Heart right ventricle (tissue), 16 donors: ENCODE measurements at regions not wholly inside any gene's neighbourhood (a gene's known extent, or its start where the extent isn't known, plus 50 kb on each side); places are given as distances from the start of the nearest gene placed in this dataset.

Source experiments
- ATAC-seq, 8 donors: fragments of 200-7000 bp; cut with Tn5 transposase; one replicate each; pipeline ENCODE4 v1.9.1; 2020; ENCODE audit warnings: mild to moderate bottlenecking in 8 of 8, moderate library complexity in 8 of 8, moderate number of reproducible peaks in 1 of 8
- DNase-seq, 2 donors: peaks; one replicate each; pipeline ENCODE4 v3.0.0-alpha.2; 2020
- H3K27ac ChIP-seq, 10 donors: fragments of 200-600 bp; sonication (generic) in 2 of 10; one replicate each; pipeline versions ENCODE4 v1.5.0 to v1.8.0; 2020 to 2022; ENCODE audit warnings: mild to moderate bottlenecking in 3 of 10
- H3K27me3 ChIP-seq, 7 donors: fragments of 200-600 bp; one replicate each; pipeline ENCODE4 v1.8.0; 2021 to 2022; ENCODE audit warnings: mild to moderate bottlenecking in 2 of 7
- H3K36me3 ChIP-seq, 9 donors: fragments of 200-600 bp; sonication (generic) in 1 of 9; one replicate each; pipeline versions ENCODE4 v1.5.0 to v1.8.0; 2020 to 2022; ENCODE audit warnings: mild to moderate bottlenecking in 2 of 9
- H3K4me1 ChIP-seq, 9 donors: fragments of 200-600 bp; sonication (generic) in 1 of 9; one replicate each; pipeline versions ENCODE4 v1.5.0 to v1.8.0; 2020 to 2022; ENCODE audit warnings: mild to moderate bottlenecking in 4 of 9
- H3K4me3 ChIP-seq, 10 donors: fragments of 200-600 bp; sonication (generic) in 2 of 10; one replicate each; pipeline versions ENCODE4 v1.5.0 to v1.8.0; 2020 to 2022; ENCODE audit warnings: mild to moderate bottlenecking in 7 of 10, moderate library complexity in 2 of 10
- H3K9me3 ChIP-seq, 11 donors: fragments of 200-600 bp in 10 of 11; sonication (generic) in 2 of 11; one replicate each; pipeline versions ENCODE4 v1.5.0 to v1.8.0; 2013 to 2022; ENCODE audit warnings: mild to moderate bottlenecking in 2 of 11, control low read depth in 1 of 11, moderate library complexity in 1 of 11
- CTCF ChIP-seq, 9 donors: fragments of 200-600 bp; sonication (generic) in 2 of 9; IDR thresholded peaks; one replicate each; pipeline versions ENCODE4 v1.5.0 to v1.8.0; 2021 to 2022; ENCODE audit warnings: antibody characterized with exemption in 9 of 9, mild to moderate bottlenecking in 5 of 9, moderate library complexity in 1 of 9
- WGBS, 2 donors: extraction: QIAGEN DNeasy Blood & Tissue Kit; methylation state at CpG; one replicate each; pipeline ENCODE4 v1.1.7; 2013; ENCODE audit warnings: inconsistent platforms in 1 of 2; 5-methylcytosine and 5-hydroxymethylcytosine counted together
- intact Hi-C, 10 donors: fragments of 100-400 bp; cut with DNase I; formaldehyde crosslinking; loops; one replicate each; pipeline versions ENCODE4 v1.11.1 to v1.14.2; 2022
- donor health status: Arrhythmogenic right ventricular cardiomyopathy.
- donor health status: ischemic (EF 13 %, LVEDD 7.1; RV severe dilation, severe dysfunction).
- donor health status: healthy with polysubstance abuse.
- donor health status: DM: no; HTN: yes; CAD: no.
- donor health status: DM: no; HTN: no; CAD: no.
- donor health status: ischemic (EF 25% LVEDD 6.9; RV normal size, moderate dysfunction).
- donor health status: ischemic (EF 25% LVEDD 5.7; RV mildly dilated, moderate dysfunction).
- donor health status: healthy.
- donor health status: DM: yes; HTN: yes; CAD: no.
- donor health status: Ischemic cardiomyopathy.
- donor health status: ischemic (EF 35%, LVEDD 5.7; RV mildly dilated, moderate dysfunction).
- donor health status: nonischemic (EF 11% LVEDD 7.7; RV severe dilation, severe dysfunction).
- donor health status: DM: yes; HTN: yes; CAD: no.
- donor health status: PGD.
- donor health status: ischemic (EF 29% LVEDD 5.4; RV normal size, mild dysfunction).
- donor health status: nonischemic (EF 23%, LVEDD 6.1; RV moderate dilation, normal function).

- ATAC-seq (no peak), DNase-seq (no peak)
- TF ChIP-seq CTCF (IDR thresholded peaks at IDR 0.05) = no peak
- intact Hi-C loops = no loop called here
- Histone ChIP-seq H3K9me3 (no peaks in the 10 kb centered on the region), H3K36me3 (no peaks in the 10 kb centered on the region), H3K27ac (no peak overlapping the region), H3K4me1 (no peaks in the 10 kb centered on the region), H3K4me3 (no peak overlapping the region), H3K27me3 (peaks cover 0 to 5% (median 3%) of the 10 kb centered on the region in 7 donors)
- 71 to 79% methylated on average over 2 of the region's 2 CpGs for WGBS, 2 donors
Measured at GRCh38 chr10:121049489-121049888, 198.3 kb downstream of the WDR11 start.

GRCh38 chr10:121049923-121050322, 198.8 kb downstream of the WDR11 start:
- H3K27me3 ChIP-seq = peaks cover 0 to 5% (median 2%) of the 10 kb centered on the region in 7 donors
- ATAC-seq = no peak
- H3K9me3 ChIP-seq = no peaks in the 10 kb centered on the region
- H3K27ac ChIP-seq = no peak overlapping the region
- no peak for TF ChIP-seq CTCF (IDR thresholded peaks at IDR 0.05)
- no peaks in the 10 kb centered on the region for H3K4me1 ChIP-seq
- H3K36me3 ChIP-seq = no peaks in the 10 kb centered on the region
- no peak for DNase-seq
- intact Hi-C loops = no loop called here
- H3K4me3 ChIP-seq = no peak overlapping the region
- 77 to 83% methylated on average over 1 of the region's 1 CpG for WGBS, 2 donors

GRCh38 chr10:121051171-121051570, 200.0 kb downstream of the WDR11 start:
- Histone ChIP-seq H3K9me3 (no peaks in the 10 kb centered on the region), H3K27me3 (peaks cover 0 to 4% (median 3%) of the 10 kb centered on the region in 7 donors), H3K36me3 (no peaks in the 10 kb centered on the region), H3K4me3 (no peak overlapping the region), H3K27ac (no peak overlapping the region), H3K4me1 (no peaks in the 10 kb centered on the region)
- ATAC-seq (no peak), DNase-seq (no peak)
- no peak for TF ChIP-seq CTCF (IDR thresholded peaks at IDR 0.05)
- intact Hi-C loops = no loop called here
- WGBS, 2 donors = 87 to 88% methylated on average over 3 of the region's 3 CpGs

GRCh38 chr10:121051696-121052279, 200.6 kb downstream of the WDR11 start:
- no peak overlapping the region for H3K4me3 ChIP-seq
- WGBS, 2 donors = 67 to 76% methylated on average over 3 of the region's 3 CpGs
- TF ChIP-seq CTCF (IDR thresholded peaks at IDR 0.05) = no peak
- ATAC-seq = no peak
- H3K9me3 ChIP-seq = no peaks in the 10 kb centered on the region
- H3K36me3 ChIP-seq = no peaks in the 10 kb centered on the region
- intact Hi-C loops = no loop called here
- no peak overlapping the region for H3K27ac ChIP-seq
- no peak for DNase-seq
- no peaks in the 10 kb centered on the region for H3K4me1 ChIP-seq
- peaks cover 0 to 3% (median 0%) of the 10 kb centered on the region in 7 donors for H3K27me3 ChIP-seq
